ENCODE measurements at regions not wholly inside any gene's neighbourhood (a gene's known extent, or its start where the extent isn't known, plus 50 kb on each side); places are given as distances from the start of the nearest gene placed in this dataset.

DNA sequence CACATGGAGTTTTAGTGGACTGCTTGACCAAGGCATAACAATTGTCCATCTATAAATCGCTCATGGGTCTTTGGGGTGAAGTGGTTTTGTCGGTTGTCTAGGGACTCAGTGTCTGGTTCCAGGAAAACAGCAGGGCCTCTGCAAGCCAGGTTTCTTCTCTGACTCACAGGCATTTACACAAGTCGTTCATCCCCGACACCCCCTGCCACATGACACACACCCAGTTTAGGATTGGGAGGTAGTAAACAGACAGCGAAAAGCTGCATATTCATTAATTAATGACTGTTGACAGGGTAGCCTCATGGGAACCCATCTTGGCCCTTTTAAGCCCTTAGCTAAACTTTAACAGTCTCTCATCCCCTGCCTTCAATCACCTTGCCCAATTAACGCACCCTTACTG is 194.8 kb upstream of the ACVR2A start:
- H3K9me3 ChIP-seq (ENCODE audit: control insufficient read depth, insufficient read depth, low read length): no peaks in the 10 kb centered on the region
- H3K9ac ChIP-seq (ENCODE audit: low read depth, low read length): no peak overlapping the region
- H3K4me1 ChIP-seq (ENCODE audit: control insufficient read depth, insufficient read depth, low read length): peaks cover 32% of the 10 kb centered on the region
- H3K36me3 ChIP-seq (ENCODE audit: control insufficient read depth, insufficient read depth, low read length): no peaks in the 10 kb centered on the region
- no peak overlapping the region for H3K4me3 ChIP-seq (ENCODE audit: low read depth, low read length)
- H3K27me3 ChIP-seq (ENCODE audit: control insufficient read depth, insufficient read depth, low read length): no peaks in the 10 kb centered on the region
- H3K27ac ChIP-seq (ENCODE audit: low read depth, low read length): no peak overlapping the region

DNA sequence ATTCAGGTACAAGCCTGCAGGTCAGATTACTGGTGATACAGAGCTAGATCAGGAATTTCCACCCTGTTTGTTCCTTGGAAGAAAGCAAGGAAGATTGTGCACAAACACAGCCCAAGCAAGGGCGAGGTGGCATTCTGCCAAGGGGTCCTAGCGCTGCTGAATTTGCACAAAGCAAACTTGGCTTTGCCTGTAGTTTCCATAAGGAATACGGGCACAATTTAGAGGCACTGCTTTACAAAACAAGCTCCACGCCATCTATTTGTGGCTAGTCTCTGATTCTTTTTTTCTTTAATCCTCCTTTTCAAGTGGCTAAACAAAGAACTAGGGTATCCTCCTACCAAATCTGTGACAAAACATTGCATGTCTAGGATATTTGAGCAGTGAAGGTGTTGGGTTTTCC is 195.5 kb upstream of the ACVR2A start:
- Histone ChIP-seq H3K27ac (ENCODE audit: low read depth, low read length) (no peak overlapping the region), H3K27me3 (ENCODE audit: control insufficient read depth, insufficient read depth, low read length) (no peaks in the 10 kb centered on the region), H3K4me3 (ENCODE audit: low read depth, low read length) (no peak overlapping the region), H3K4me1 (ENCODE audit: control insufficient read depth, insufficient read depth, low read length) (peaks cover 33% of the 10 kb centered on the region), H3K36me3 (ENCODE audit: control insufficient read depth, insufficient read depth, low read length) (no peaks in the 10 kb centered on the region), H3K9me3 (ENCODE audit: control insufficient read depth, insufficient read depth, low read length) (no peaks in the 10 kb centered on the region), H3K9ac (ENCODE audit: low read depth, low read length) (no peak overlapping the region)

DNA sequence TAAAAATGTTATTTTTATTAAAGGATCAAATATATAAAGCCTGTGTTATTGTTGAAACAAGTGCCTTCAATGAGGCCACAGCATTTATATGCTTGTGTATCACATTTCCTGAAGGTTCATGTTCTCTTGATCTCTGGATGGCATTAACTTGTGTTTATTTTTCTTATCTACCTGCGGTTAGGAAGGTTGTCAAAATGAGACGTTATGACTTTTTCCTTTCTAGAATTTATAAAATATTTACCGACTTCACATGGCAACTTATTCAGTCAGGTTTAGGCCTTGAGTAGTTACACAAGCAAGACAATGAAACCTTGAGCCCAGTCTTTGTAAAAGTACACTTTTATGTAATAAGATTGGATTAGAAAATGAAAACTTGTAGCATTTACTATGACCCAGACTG is 196.4 kb upstream of the ACVR2A start:
- Histone ChIP-seq H3K27ac (ENCODE audit: low read depth, low read length) (no peak overlapping the region), H3K9ac (ENCODE audit: low read depth, low read length) (no peak overlapping the region), H3K27me3 (ENCODE audit: control insufficient read depth, insufficient read depth, low read length) (no peaks in the 10 kb centered on the region), H3K9me3 (ENCODE audit: control insufficient read depth, insufficient read depth, low read length) (no peaks in the 10 kb centered on the region), H3K4me3 (ENCODE audit: low read depth, low read length) (no peak overlapping the region), H3K4me1 (ENCODE audit: control insufficient read depth, insufficient read depth, low read length) (peaks cover 35% of the 10 kb centered on the region), H3K36me3 (ENCODE audit: control insufficient read depth, insufficient read depth, low read length) (no peaks in the 10 kb centered on the region)

DNA sequence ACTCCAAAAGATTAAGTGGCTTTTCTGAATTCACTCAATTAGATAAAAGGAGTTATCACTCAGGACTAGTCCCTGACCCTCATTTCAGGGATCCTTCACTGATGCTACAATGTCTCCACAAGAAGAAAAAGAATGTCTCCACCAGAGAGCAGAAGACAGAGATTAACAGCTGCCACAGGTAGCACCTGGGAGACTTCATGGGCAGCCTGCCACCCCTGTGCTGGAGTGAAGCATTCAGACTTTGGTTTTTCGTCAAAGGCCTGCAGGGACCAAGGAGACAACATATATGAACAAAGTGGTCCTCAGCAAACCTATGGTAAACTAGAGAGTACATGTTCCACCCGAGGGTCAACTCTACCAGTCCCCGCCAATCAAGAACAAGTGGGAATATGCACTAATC is 197.0 kb upstream of the ACVR2A start:
- H3K4me3 ChIP-seq (ENCODE audit: low read depth, low read length): no peak overlapping the region
- H3K9me3 ChIP-seq (ENCODE audit: control insufficient read depth, insufficient read depth, low read length): no peaks in the 10 kb centered on the region
- no peaks in the 10 kb centered on the region for H3K27me3 ChIP-seq (ENCODE audit: control insufficient read depth, insufficient read depth, low read length)
- H3K27ac ChIP-seq (ENCODE audit: low read depth, low read length): peak overlapping the region; percentile 68
- H3K36me3 ChIP-seq (ENCODE audit: control insufficient read depth, insufficient read depth, low read length): no peaks in the 10 kb centered on the region
- no peak overlapping the region for H3K9ac ChIP-seq (ENCODE audit: low read depth, low read length)
- H3K4me1 ChIP-seq (ENCODE audit: control insufficient read depth, insufficient read depth, low read length): peaks cover 35% of the 10 kb centered on the region

DNA sequence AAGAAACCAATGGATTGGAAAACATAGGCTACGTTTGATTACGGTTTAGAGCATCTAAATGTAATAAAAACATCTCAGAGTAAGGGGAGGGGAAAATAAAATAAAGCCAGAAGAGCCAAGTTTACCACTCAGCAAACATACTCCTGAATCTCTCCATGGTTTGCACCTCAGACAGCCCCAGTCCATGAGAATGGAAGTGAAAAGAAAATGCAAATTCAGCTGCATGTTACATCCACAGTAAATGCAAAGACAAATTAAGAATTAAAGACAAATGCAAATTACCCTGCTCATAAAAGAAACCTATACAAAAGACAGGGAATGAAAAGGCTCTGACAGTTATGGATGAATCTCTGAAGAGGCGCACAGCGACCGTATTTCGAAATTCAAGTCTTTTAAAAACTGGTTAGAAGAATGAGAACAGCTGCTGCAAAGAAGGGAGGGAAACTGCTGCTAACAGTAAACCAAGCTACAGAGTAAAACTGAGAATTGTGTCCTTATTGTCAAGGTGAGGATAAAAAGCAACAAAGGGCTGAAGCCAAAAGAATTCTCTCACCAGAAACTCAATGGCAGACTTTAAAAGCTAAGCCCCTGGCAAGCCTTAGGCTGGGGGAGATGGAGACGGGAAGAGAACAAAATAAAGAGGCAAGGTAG is 197.9 kb upstream of the ACVR2A start:
- peak overlapping the region; percentile 68 for H3K27ac ChIP-seq (ENCODE audit: low read depth, low read length)
- H3K4me3 ChIP-seq (ENCODE audit: low read depth, low read length): 0 out of 2 replicates have a peak overlapping the region, but pooled peaks have one; percentile 20
- no peaks in the 10 kb centered on the region for H3K9me3 ChIP-seq (ENCODE audit: control insufficient read depth, insufficient read depth, low read length)
- H3K27me3 ChIP-seq (ENCODE audit: control insufficient read depth, insufficient read depth, low read length): no peaks in the 10 kb centered on the region
- H3K36me3 ChIP-seq (ENCODE audit: control insufficient read depth, insufficient read depth, low read length): no peaks in the 10 kb centered on the region
- H3K9ac ChIP-seq (ENCODE audit: low read depth, low read length): no peak overlapping the region
- H3K4me1 ChIP-seq (ENCODE audit: control insufficient read depth, insufficient read depth, low read length): peaks cover 35% of the 10 kb centered on the region

DNA sequence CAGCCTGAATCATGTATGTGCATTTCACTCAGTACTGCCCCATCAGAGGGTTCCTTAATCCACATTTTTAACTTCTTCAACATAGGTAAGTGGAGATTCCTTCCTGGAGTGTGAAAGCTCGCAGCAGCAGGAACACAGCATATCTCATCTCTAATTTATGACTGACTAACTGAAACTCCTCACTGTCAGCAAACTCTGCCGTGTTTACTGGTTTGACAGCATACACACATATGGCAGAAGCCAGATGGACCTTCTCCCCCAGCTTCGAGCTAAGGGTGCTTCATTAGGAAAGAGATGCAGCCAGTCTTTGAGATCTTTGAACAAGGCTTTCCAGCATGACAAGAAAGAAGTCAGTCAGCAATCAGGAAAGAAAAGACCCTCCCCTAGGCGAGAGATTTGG is 200.3 kb upstream of the ACVR2A start:
- Histone ChIP-seq H3K4me3 (ENCODE audit: low read depth, low read length) (no peak overlapping the region), H3K9ac (ENCODE audit: low read depth, low read length) (no peak overlapping the region), H3K27me3 (ENCODE audit: control insufficient read depth, insufficient read depth, low read length) (no peaks in the 10 kb centered on the region), H3K36me3 (ENCODE audit: control insufficient read depth, insufficient read depth, low read length) (no peaks in the 10 kb centered on the region), H3K9me3 (ENCODE audit: control insufficient read depth, insufficient read depth, low read length) (no peaks in the 10 kb centered on the region), H3K27ac (ENCODE audit: low read depth, low read length) (no peak overlapping the region), H3K4me1 (ENCODE audit: control insufficient read depth, insufficient read depth, low read length) (peaks cover 34% of the 10 kb centered on the region)

DNA sequence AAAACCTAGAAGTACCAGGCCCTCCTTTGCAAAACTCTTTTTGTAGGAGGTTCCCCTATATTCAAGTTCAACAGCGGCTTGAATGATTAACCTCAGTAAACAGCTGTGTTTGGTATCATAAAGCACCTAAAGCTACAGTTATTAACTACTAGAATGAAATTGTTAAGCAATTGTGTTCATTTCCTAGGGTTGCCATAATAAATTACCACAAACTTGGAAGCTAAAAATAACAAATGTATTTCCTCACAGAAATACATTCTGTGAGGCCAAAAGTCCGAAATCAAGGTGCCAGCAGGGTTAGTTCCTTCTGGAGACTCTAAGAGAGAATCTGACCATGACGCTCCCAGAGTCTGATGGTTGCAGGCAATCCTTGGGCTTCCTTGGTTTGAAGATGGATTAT is 202.1 kb upstream of the ACVR2A start:
- no peak overlapping the region for H3K9ac ChIP-seq (ENCODE audit: low read depth, low read length)
- H3K27ac ChIP-seq (ENCODE audit: low read depth, low read length): no peak overlapping the region
- no peaks in the 10 kb centered on the region for H3K36me3 ChIP-seq (ENCODE audit: control insufficient read depth, insufficient read depth, low read length)
- no peaks in the 10 kb centered on the region for H3K27me3 ChIP-seq (ENCODE audit: control insufficient read depth, insufficient read depth, low read length)
- H3K4me3 ChIP-seq (ENCODE audit: low read depth, low read length): no peak overlapping the region
- no peaks in the 10 kb centered on the region for H3K9me3 ChIP-seq (ENCODE audit: control insufficient read depth, insufficient read depth, low read length)
- H3K4me1 ChIP-seq (ENCODE audit: control insufficient read depth, insufficient read depth, low read length): peaks cover 23% of the 10 kb centered on the region

DNA sequence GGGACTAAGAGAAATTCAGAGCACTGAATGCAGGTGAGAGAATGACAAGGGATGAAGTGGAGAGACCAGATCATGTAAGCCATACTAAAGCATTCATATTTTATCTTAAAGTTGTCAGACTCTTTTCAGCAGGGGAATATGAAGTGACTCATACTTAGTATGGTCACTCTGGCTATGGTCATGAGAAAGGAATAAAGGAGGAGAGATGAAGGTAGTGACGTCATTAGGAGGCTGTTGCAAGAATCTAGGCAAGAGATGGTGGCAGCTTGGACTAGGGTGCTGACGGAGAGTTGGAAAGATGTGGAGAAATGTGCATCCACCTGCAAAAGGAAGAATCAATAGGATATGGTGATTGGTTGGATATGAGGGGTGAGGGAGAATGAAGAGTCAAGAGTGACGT is 203.2 kb upstream of the ACVR2A start:
- no peak overlapping the region for H3K4me3 ChIP-seq (ENCODE audit: low read depth, low read length)
- peaks cover 12% of the 10 kb centered on the region for H3K4me1 ChIP-seq (ENCODE audit: control insufficient read depth, insufficient read depth, low read length)
- no peak overlapping the region for H3K9ac ChIP-seq (ENCODE audit: low read depth, low read length)
- no peak overlapping the region for H3K27ac ChIP-seq (ENCODE audit: low read depth, low read length)
- no peaks in the 10 kb centered on the region for H3K27me3 ChIP-seq (ENCODE audit: control insufficient read depth, insufficient read depth, low read length)
- H3K36me3 ChIP-seq (ENCODE audit: control insufficient read depth, insufficient read depth, low read length): no peaks in the 10 kb centered on the region
- no peaks in the 10 kb centered on the region for H3K9me3 ChIP-seq (ENCODE audit: control insufficient read depth, insufficient read depth, low read length)

DNA sequence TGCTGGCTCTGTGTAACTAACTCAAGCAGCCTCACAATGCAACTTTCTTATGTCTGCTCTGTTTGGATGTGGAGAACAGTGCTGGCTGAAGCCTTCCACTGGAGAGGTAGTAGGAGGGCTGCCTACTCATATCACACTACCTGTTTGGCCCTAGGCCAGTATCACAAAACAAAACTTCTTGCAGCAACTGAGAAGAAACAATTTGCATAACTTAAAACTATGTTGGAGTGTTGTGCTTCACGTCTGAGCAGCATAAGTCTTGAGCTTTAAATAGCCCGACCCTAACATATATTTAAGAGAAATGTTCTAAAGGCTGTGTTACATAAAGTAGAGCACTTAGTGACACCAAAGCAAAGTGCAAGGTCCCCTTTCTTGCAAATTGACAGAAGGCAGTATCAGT is 204.9 kb upstream of the ACVR2A start:
- peaks cover 4% of the 10 kb centered on the region; the same call in 1 of the 2 replicates for H3K4me1 ChIP-seq (ENCODE audit: control insufficient read depth, insufficient read depth, low read length)
- H3K36me3 ChIP-seq (ENCODE audit: control insufficient read depth, insufficient read depth, low read length): no peaks in the 10 kb centered on the region
- H3K27me3 ChIP-seq (ENCODE audit: control insufficient read depth, insufficient read depth, low read length): no peaks in the 10 kb centered on the region
- no peak overlapping the region for H3K9ac ChIP-seq (ENCODE audit: low read depth, low read length)
- H3K4me3 ChIP-seq (ENCODE audit: low read depth, low read length): no peak overlapping the region
- no peak overlapping the region for H3K27ac ChIP-seq (ENCODE audit: low read depth, low read length)
- H3K9me3 ChIP-seq (ENCODE audit: control insufficient read depth, insufficient read depth, low read length): no peaks in the 10 kb centered on the region

DNA sequence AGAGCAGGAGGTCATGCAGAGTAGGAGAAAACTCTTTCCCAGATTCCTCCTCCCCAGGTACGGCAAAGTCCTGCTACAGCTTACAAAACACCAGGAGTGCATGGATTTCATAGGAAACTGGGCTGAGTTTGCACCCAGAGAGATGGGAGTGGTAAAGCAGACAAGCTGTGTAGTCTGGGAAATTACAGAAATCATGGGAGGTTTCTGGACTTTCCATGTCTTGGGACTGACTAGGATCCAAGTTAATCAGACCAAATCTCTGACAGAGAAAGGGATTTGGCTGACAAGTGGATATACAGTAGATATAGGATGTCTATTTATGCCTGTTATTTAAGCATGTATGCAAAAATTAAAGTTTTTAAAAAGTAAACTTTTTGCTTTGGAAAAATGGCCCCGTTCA is 205.4 kb upstream of the ACVR2A start:
- peaks cover 3% of the 10 kb centered on the region; the same call in 1 of the 2 replicates for H3K4me1 ChIP-seq (ENCODE audit: control insufficient read depth, insufficient read depth, low read length)
- H3K4me3 ChIP-seq (ENCODE audit: low read depth, low read length): no peak overlapping the region
- H3K9me3 ChIP-seq (ENCODE audit: control insufficient read depth, insufficient read depth, low read length): no peaks in the 10 kb centered on the region
- no peak overlapping the region for H3K27ac ChIP-seq (ENCODE audit: low read depth, low read length)
- H3K9ac ChIP-seq (ENCODE audit: low read depth, low read length): no peak overlapping the region
- no peaks in the 10 kb centered on the region for H3K36me3 ChIP-seq (ENCODE audit: control insufficient read depth, insufficient read depth, low read length)
- no peaks in the 10 kb centered on the region for H3K27me3 ChIP-seq (ENCODE audit: control insufficient read depth, insufficient read depth, low read length)

DNA sequence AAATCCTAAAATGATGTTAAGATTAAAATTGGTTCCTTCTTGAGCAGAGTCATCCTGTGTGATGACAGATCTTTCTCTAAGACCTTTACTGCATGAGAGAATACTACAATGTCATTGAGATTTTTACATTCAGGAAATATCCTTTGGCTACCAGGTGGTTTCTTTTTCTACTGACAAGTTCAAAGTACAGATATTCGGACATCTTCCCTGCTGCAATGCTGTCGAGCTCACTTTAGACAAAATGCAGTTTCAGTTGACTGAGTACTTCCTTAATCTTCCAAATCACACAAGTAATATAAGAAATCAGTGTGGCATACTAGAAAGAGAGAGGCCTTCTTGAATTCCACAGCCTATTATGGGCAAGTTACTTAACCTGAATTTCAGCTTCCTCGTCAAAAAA is 207.9 kb upstream of the ACVR2A start:
- no peaks in the 10 kb centered on the region for H3K9me3 ChIP-seq (ENCODE audit: control insufficient read depth, insufficient read depth, low read length)
- no peak overlapping the region for H3K4me3 ChIP-seq (ENCODE audit: low read depth, low read length)
- no peak overlapping the region for H3K9ac ChIP-seq (ENCODE audit: low read depth, low read length)
- no peak overlapping the region for H3K27ac ChIP-seq (ENCODE audit: low read depth, low read length)
- no peaks in the 10 kb centered on the region for H3K27me3 ChIP-seq (ENCODE audit: control insufficient read depth, insufficient read depth, low read length)
- no peaks in the 10 kb centered on the region for H3K4me1 ChIP-seq (ENCODE audit: control insufficient read depth, insufficient read depth, low read length)
- no peaks in the 10 kb centered on the region for H3K36me3 ChIP-seq (ENCODE audit: control insufficient read depth, insufficient read depth, low read length)

Measured in HUES48 (cell line).